ENCODE measurements at regions not wholly inside any gene's neighbourhood (a gene's known extent, or its start where the extent isn't known, plus 50 kb on each side); places are given as distances from the start of the nearest gene placed in this dataset.

- Mint-ChIP-seq H3K27ac (ENCODE audit: unreplicated experiment) (peak overlapping the region; percentile 94), H3K4me1 (ENCODE audit: unreplicated experiment) (peaks cover 21% of the 10 kb centered on the region), H3K4me3 (ENCODE audit: unreplicated experiment) (peak overlapping the region; percentile 15), H3K36me3 (ENCODE audit: unreplicated experiment) (no peaks in the 10 kb centered on the region), H3K9me3 (ENCODE audit: unreplicated experiment) (no peaks in the 10 kb centered on the region), H3K27me3 (ENCODE audit: unreplicated experiment) (no peaks in the 10 kb centered on the region)
- DNase-seq (ENCODE audit: extremely low spot score, unreplicated experiment): no peak
- TF ChIP-seq CTCF (IDR thresholded peaks at IDR 0.05): no peak
These were observed 90.7 kb upstream of the DCLK2 start for GRCh38 chr4:149987330-149988086.

- H3K9me3 Mint-ChIP-seq (ENCODE audit: unreplicated experiment): no peaks in the 10 kb centered on the region
- no peak for DNase-seq (ENCODE audit: extremely low spot score, unreplicated experiment)
- no peaks in the 10 kb centered on the region for H3K36me3 Mint-ChIP-seq (ENCODE audit: unreplicated experiment)
- TF ChIP-seq CTCF (IDR thresholded peaks at IDR 0.05): no peak
- peak overlapping the region; percentile 94 for H3K27ac Mint-ChIP-seq (ENCODE audit: unreplicated experiment)
- H3K4me1 Mint-ChIP-seq (ENCODE audit: unreplicated experiment): peaks cover 21% of the 10 kb centered on the region
- no peak overlapping the region for H3K4me3 Mint-ChIP-seq (ENCODE audit: unreplicated experiment)
- H3K27me3 Mint-ChIP-seq (ENCODE audit: unreplicated experiment): no peaks in the 10 kb centered on the region
These were observed 90.2 kb upstream of the DCLK2 start for GRCh38 chr4:149988087-149988410.

GRCh38 chr4:149993030-149993429 lies 85.2 kb upstream of the DCLK2 start:
- H3K27me3 Mint-ChIP-seq (ENCODE audit: unreplicated experiment): no peaks in the 10 kb centered on the region
- TF ChIP-seq CTCF (IDR thresholded peaks at IDR 0.05): no peak
- DNase-seq (ENCODE audit: extremely low spot score, unreplicated experiment): no peak
- peaks cover 9% of the 10 kb centered on the region for H3K4me1 Mint-ChIP-seq (ENCODE audit: unreplicated experiment)
- no peaks in the 10 kb centered on the region for H3K36me3 Mint-ChIP-seq (ENCODE audit: unreplicated experiment)
- no peaks in the 10 kb centered on the region for H3K9me3 Mint-ChIP-seq (ENCODE audit: unreplicated experiment)
- no peak overlapping the region for H3K27ac Mint-ChIP-seq (ENCODE audit: unreplicated experiment)
- H3K4me3 Mint-ChIP-seq (ENCODE audit: unreplicated experiment): no peak overlapping the region

GRCh38 chr4:149995134-149995756 lies 83.0 kb upstream of the DCLK2 start:
- Mint-ChIP-seq H3K27me3 (ENCODE audit: unreplicated experiment) (no peaks in the 10 kb centered on the region), H3K9me3 (ENCODE audit: unreplicated experiment) (no peaks in the 10 kb centered on the region), H3K27ac (ENCODE audit: unreplicated experiment) (no peak overlapping the region), H3K4me3 (ENCODE audit: unreplicated experiment) (no peak overlapping the region), H3K36me3 (ENCODE audit: unreplicated experiment) (no peaks in the 10 kb centered on the region), H3K4me1 (ENCODE audit: unreplicated experiment) (peaks cover 12% of the 10 kb centered on the region)
- no peak for DNase-seq (ENCODE audit: extremely low spot score, unreplicated experiment)
- no peak for TF ChIP-seq CTCF (IDR thresholded peaks at IDR 0.05)

- Mint-ChIP-seq H3K27ac (ENCODE audit: unreplicated experiment) (no peak overlapping the region), H3K4me1 (ENCODE audit: unreplicated experiment) (peaks cover 23% of the 10 kb centered on the region), H3K9me3 (ENCODE audit: unreplicated experiment) (no peaks in the 10 kb centered on the region), H3K36me3 (ENCODE audit: unreplicated experiment) (no peaks in the 10 kb centered on the region), H3K4me3 (ENCODE audit: unreplicated experiment) (no peak overlapping the region), H3K27me3 (ENCODE audit: unreplicated experiment) (no peaks in the 10 kb centered on the region)
- no peak for DNase-seq (ENCODE audit: extremely low spot score, unreplicated experiment)
- no peak for TF ChIP-seq CTCF (IDR thresholded peaks at IDR 0.05)
These were observed 80.3 kb upstream of the DCLK2 start for GRCh38 chr4:149997881-149998421.
